ENCODE measurements at regions not wholly inside any gene's neighbourhood (a gene's known extent, or its start where the extent isn't known, plus 50 kb on each side); places are given as distances from the start of the nearest gene placed in this dataset.
A peak's percentile ranks its signal among the peaks of the same experiment; 100 is the strongest.

GRCh38 chr6:47360388-47360787 is 50.7 kb upstream of the TNFRSF21 start:
- no peak for DNase-seq

- no peak for DNase-seq
Observed at GRCh38 chr6:47362857-47363461, 53.3 kb upstream of the TNFRSF21 start.

- no peak for DNase-seq
Observed at GRCh38 chr6:47363736-47364135, 54.0 kb upstream of the TNFRSF21 start.

- DNase-seq: no peak
Observed at GRCh38 chr6:47366335-47366890, 56.7 kb upstream of the TNFRSF21 start.

GRCh38 chr6:47371139-47371869 is 61.6 kb upstream of the TNFRSF21 start:
- no peak for DNase-seq

GRCh38 chr6:47371870-47372255 is 62.2 kb upstream of the TNFRSF21 start:
- no peak for DNase-seq

GRCh38 chr6:47372318-47372717 is 62.6 kb upstream of the TNFRSF21 start:
- no peak for DNase-seq

- no peak for DNase-seq
Observed at GRCh38 chr6:47375426-47375825, 65.7 kb upstream of the TNFRSF21 start.

GRCh38 chr6:47376930-47377329 is 67.2 kb upstream of the TNFRSF21 start:
- no peak for DNase-seq

GRCh38 chr6:47377971-47378370 is 68.3 kb upstream of the TNFRSF21 start:
- no peak for DNase-seq

- DNase-seq: no peak
Observed at GRCh38 chr6:47379328-47379727, 69.6 kb upstream of the TNFRSF21 start.

- DNase-seq: no peak
Observed at GRCh38 chr6:47380251-47380650, 70.5 kb upstream of the TNFRSF21 start.

- no peak for DNase-seq
Observed at GRCh38 chr6:47381036-47381435, 71.3 kb upstream of the TNFRSF21 start.

- DNase-seq: no peak
Observed at GRCh38 chr6:47383360-47383759, 73.7 kb upstream of the TNFRSF21 start.

GRCh38 chr6:47391675-47392074 is 82.0 kb upstream of the TNFRSF21 start:
- DNase-seq: no peak

GRCh38 chr6:47392251-47392650 is 82.5 kb upstream of the TNFRSF21 start:
- DNase-seq: no peak

- DNase-seq: no peak
Observed at GRCh38 chr6:47396401-47397069, 81.1 kb upstream of the CD2AP start.

GRCh38 chr6:47400581-47400980 is 77.0 kb upstream of the CD2AP start:
- DNase-seq: no peak

- DNase-seq: no peak
Observed at GRCh38 chr6:47402081-47402480, 75.5 kb upstream of the CD2AP start.

- no peak for DNase-seq
Observed at GRCh38 chr6:47403056-47403455, 74.5 kb upstream of the CD2AP start.

GRCh38 chr6:47403801-47404200 is 73.8 kb upstream of the CD2AP start:
- DNase-seq: no peak

- DNase-seq: no peak
Observed at GRCh38 chr6:47404435-47404834, 73.2 kb upstream of the CD2AP start.

GRCh38 chr6:47405273-47405672 is 72.3 kb upstream of the CD2AP start:
- DNase-seq: peak; percentile 61

Data from NCI-H510A treated with DMSO at 0.1 percent for 48 hours (cell line).